ENCODE measurements at regions not wholly inside any gene's neighbourhood (a gene's known extent, or its start where the extent isn't known, plus 50 kb on each side); places are given as distances from the start of the nearest gene placed in this dataset.
"Not testable (repeated sequence)": the region's sequence is repeated elsewhere in the genome, so short reads cannot be mapped to it uniquely, and the experiment has no call there.

DNA sequence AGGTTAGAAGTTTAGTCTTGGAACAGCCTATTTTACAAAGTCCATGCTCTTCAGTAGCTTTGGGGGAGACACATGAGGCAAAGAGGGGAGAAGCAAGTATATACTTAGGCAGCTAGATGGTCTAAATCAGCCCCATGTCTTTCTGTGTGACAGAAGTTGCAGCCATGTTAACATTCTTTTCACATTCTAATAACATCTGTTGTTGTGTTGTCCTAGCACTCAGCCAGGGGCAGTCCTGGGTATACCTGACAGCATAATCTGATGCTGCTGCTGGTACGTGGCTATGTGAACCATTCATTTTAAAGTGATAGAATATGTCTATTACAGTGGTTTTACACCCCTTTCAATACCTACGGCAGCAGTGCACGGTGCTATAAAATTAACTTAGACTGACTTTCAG is 1137.0 kb downstream of the KHDRBS2 start:
- not testable (repeated sequence) for TF ChIP-seq CTCF, POLR2A (IDR thresholded peaks at IDR 0.05)

Data from heart left ventricle (tissue), 13 donors.